GM23338 (cell line): ENCODE measurements at regions not wholly inside any gene's neighbourhood (a gene's known extent, or its start where the extent isn't known, plus 50 kb on each side); places are given as distances from the start of the nearest gene placed in this dataset.

Experiments
- EZH2 ChIP-seq: fragments of 200-600 bp; sonication (generic); IDR thresholded peaks from one replicate; pipeline ENCODE4 v1.8.0; 2017; ENCODE audit warnings: antibody characterized with exemption, mild to moderate bottlenecking, low read depth; ENCODE audit not compliant: unreplicated experiment
- EZH2phosphoT487 ChIP-seq: fragments of 200-600 bp; sonication (generic); IDR thresholded peaks from one replicate; pipeline ENCODE4 v1.8.1; 2018; ENCODE audit warnings: antibody characterized with exemption; ENCODE audit not compliant: unreplicated experiment
- NANOG ChIP-seq: IDR thresholded peaks from 2 replicates; pipeline ENCODE4 v1.6.1; 2016; ENCODE audit warnings: antibody characterized with exemption, borderline replicate concordance
- POLR2AphosphoS5 ChIP-seq: IDR thresholded peaks from 2 replicates; pipeline ENCODE4 v1.6.1; 2016; ENCODE audit warnings: antibody characterized with exemption, low read depth
- STAT1 ChIP-seq: IDR thresholded peaks from one replicate; pipeline ENCODE4 v1.6.1; 2016; ENCODE audit warnings: antibody characterized with exemption; ENCODE audit not compliant: unreplicated experiment
- TF ChIP-seq, protein P1 (sequence below), 2 experiments: fragments of 200-600 bp in 1 of 2; sonication (generic) in 1 of 2; conservative IDR thresholded peaks; 2 replicates each; pipeline versions ENCODE4 v1.5.1 to v1.6.1; 2016 to 2017; ENCODE audit warnings: antibody characterized with exemption in 2 of 2, low read depth in 2 of 2, mild to moderate bottlenecking in 2 of 2, moderate library complexity in 1 of 2
- TF ChIP-seq, protein P2 (sequence below): IDR thresholded peaks from one replicate; pipeline ENCODE4 v1.6.1; 2018; ENCODE audit warnings: antibody characterized with exemption; ENCODE audit not compliant: unreplicated experiment

DNA sequence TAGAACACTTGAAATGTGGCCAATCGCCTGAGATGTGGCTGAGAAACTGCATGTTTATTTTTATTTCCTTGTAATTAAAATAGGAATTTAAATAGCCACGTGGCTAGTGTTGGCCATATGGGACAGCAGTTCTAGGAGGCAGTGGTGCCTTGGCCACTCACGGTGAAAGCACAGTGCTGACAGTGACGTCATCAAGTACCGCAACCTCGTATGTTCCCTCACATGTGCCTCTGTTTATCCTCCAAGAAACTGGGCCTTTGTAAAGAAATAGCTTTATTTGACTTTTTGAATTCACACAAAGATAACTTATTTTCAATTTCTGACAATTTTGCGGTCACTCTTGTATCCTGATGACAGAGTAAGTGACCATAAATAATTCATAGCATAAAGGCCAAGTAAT is 575.0 kb downstream of the DCDC2C start:
- TF ChIP-seq, protein P1, sequence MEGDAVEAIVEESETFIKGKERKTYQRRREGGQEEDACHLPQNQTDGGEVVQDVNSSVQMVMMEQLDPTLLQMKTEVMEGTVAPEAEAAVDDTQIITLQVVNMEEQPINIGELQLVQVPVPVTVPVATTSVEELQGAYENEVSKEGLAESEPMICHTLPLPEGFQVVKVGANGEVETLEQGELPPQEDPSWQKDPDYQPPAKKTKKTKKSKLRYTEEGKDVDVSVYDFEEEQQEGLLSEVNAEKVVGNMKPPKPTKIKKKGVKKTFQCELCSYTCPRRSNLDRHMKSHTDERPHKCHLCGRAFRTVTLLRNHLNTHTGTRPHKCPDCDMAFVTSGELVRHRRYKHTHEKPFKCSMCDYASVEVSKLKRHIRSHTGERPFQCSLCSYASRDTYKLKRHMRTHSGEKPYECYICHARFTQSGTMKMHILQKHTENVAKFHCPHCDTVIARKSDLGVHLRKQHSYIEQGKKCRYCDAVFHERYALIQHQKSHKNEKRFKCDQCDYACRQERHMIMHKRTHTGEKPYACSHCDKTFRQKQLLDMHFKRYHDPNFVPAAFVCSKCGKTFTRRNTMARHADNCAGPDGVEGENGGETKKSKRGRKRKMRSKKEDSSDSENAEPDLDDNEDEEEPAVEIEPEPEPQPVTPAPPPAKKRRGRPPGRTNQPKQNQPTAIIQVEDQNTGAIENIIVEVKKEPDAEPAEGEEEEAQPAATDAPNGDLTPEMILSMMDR (conservative IDR thresholded peaks at IDR 0.05; ENCODE audit: low read depth in 2 of 2): no peak
- no peak for TF ChIP-seq POLR2AphosphoS5
- TF ChIP-seq STAT1: no peak
- no peak for TF ChIP-seq EZH2phosphoT487
- TF ChIP-seq, protein P2, sequence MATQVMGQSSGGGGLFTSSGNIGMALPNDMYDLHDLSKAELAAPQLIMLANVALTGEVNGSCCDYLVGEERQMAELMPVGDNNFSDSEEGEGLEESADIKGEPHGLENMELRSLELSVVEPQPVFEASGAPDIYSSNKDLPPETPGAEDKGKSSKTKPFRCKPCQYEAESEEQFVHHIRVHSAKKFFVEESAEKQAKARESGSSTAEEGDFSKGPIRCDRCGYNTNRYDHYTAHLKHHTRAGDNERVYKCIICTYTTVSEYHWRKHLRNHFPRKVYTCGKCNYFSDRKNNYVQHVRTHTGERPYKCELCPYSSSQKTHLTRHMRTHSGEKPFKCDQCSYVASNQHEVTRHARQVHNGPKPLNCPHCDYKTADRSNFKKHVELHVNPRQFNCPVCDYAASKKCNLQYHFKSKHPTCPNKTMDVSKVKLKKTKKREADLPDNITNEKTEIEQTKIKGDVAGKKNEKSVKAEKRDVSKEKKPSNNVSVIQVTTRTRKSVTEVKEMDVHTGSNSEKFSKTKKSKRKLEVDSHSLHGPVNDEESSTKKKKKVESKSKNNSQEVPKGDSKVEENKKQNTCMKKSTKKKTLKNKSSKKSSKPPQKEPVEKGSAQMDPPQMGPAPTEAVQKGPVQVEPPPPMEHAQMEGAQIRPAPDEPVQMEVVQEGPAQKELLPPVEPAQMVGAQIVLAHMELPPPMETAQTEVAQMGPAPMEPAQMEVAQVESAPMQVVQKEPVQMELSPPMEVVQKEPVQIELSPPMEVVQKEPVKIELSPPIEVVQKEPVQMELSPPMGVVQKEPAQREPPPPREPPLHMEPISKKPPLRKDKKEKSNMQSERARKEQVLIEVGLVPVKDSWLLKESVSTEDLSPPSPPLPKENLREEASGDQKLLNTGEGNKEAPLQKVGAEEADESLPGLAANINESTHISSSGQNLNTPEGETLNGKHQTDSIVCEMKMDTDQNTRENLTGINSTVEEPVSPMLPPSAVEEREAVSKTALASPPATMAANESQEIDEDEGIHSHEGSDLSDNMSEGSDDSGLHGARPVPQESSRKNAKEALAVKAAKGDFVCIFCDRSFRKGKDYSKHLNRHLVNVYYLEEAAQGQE: no peak
- TF ChIP-seq EZH2: no peak
- TF ChIP-seq NANOG: no peak
